GM12873 (cell line): ENCODE measurements at regions not wholly inside any gene's neighbourhood (a gene's known extent, or its start where the extent isn't known, plus 50 kb on each side); places are given as distances from the start of the nearest gene placed in this dataset.

Experiments
- CTCF ChIP-seq: IDR thresholded peaks from 2 replicates; pipeline ENCODE4 v1.5.1; 2012; ENCODE audit warnings: low read depth, mild to moderate bottlenecking, moderate library complexity, low read length, control low read depth; ENCODE audit not compliant: insufficient read depth; ENCODE audit errors: missing control alignments

GRCh38 chr3:81197386-81197785, 564.1 kb downstream of the GBE1 start:
- no peak for TF ChIP-seq CTCF

GRCh38 chr3:81195478-81195877, 566.0 kb downstream of the GBE1 start:
- TF ChIP-seq CTCF, result no peak

GRCh38 chr3:81186412-81186811, 575.0 kb downstream of the GBE1 start:
- no peak for TF ChIP-seq CTCF

- peak; percentile 14 for TF ChIP-seq CTCF
Measured at GRCh38 chr3:81173514-81173913, 587.9 kb downstream of the GBE1 start.

GRCh38 chr3:81170298-81170697, 591.1 kb downstream of the GBE1 start:
- TF ChIP-seq CTCF, result no peak

GRCh38 chr3:81164806-81165205, 596.6 kb downstream of the GBE1 start:
- TF ChIP-seq CTCF, result no peak

- no peak for TF ChIP-seq CTCF
Measured at GRCh38 chr3:81161851-81162250, 599.6 kb downstream of the GBE1 start.

GRCh38 chr3:81161100-81161499, 600.3 kb downstream of the GBE1 start:
- TF ChIP-seq CTCF, result no peak
